Sigmoid colon (tissue), 6 donors: ENCODE measurements at regions not wholly inside any gene's neighbourhood (a gene's known extent, or its start where the extent isn't known, plus 50 kb on each side); places are given as distances from the start of the nearest gene placed in this dataset.
A peak's percentile ranks its signal among the peaks of the same experiment; 100 is the strongest.

Source experiments
- DNase-seq: peaks from one replicate; pipeline ENCODE4 v3.0.0-alpha.2; 2019
- H3K27ac ChIP-seq, 4 donors: fragments of 200-600 bp; sonication (generic); one replicate each; pipeline ENCODE4 v1.5.1; 2016 to 2019; ENCODE audit warnings: mild to moderate bottlenecking in 1 of 4
- H3K27me3 ChIP-seq, 3 donors: fragments of 200-600 bp; sonication (generic); one replicate each; pipeline ENCODE4 v1.5.1; 2019; ENCODE audit warnings: mild to moderate bottlenecking in 1 of 3
- H3K36me3 ChIP-seq, 4 donors: fragments of 200-600 bp; sonication (generic); one replicate each; pipeline ENCODE4 v1.5.1; 2016 to 2019
- H3K4me1 ChIP-seq, 4 donors: fragments of 200-600 bp; sonication (generic); one replicate each; pipeline ENCODE4 v1.5.1; 2017 to 2019
- H3K4me3 ChIP-seq, 4 donors: fragments of 200-600 bp; sonication (generic); one replicate each; pipeline ENCODE4 v1.5.1; 2017 to 2019; ENCODE audit warnings: mild to moderate bottlenecking in 2 of 4, moderate library complexity in 1 of 4
- H3K9me3 ChIP-seq, 4 donors: fragments of 200-600 bp in 3 of 4; sonication (generic) in 3 of 4; one replicate each; pipeline versions ENCODE4 v1.5.1 to v1.6.1; 2013 to 2019
- EP300 ChIP-seq, 4 donors: sonication (generic); formaldehyde crosslinking; IDR thresholded peaks; one replicate each; pipeline ENCODE4 v1.6.1; 2017; ENCODE audit warnings: antibody characterized with exemption in 4 of 4
- POLR2A ChIP-seq, 2 donors: fragments of 450-650 bp; IDR thresholded peaks; one replicate each; pipeline ENCODE4 v1.6.1; 2016; ENCODE audit warnings: antibody characterized with exemption in 2 of 2, mild to moderate bottlenecking in 2 of 2, moderate library complexity in 2 of 2
- POLR2AphosphoS5 ChIP-seq, 4 donors: sonication (generic); formaldehyde crosslinking; IDR thresholded peaks; one replicate each; pipeline ENCODE4 v1.6.1; 2017; ENCODE audit warnings: antibody characterized with exemption in 4 of 4
- WGBS, 2 donors: extraction: QIAGEN DNeasy Blood & Tissue Kit; methylation state at CpG; one replicate each; pipeline ENCODE4 v1.1.7; 2013; 5-methylcytosine and 5-hydroxymethylcytosine counted together
- intact Hi-C: fragments of 100-400 bp; cut with DNase I; formaldehyde crosslinking; loops from one replicate; pipeline ENCODE4 v1.15.1; 2023
- TF ChIP-seq, protein P1 (sequence below), 4 experiments: fragments of 450-650 bp in 3 of 4; fragments of 200-600 bp in 1 of 4; IDR thresholded peaks; one replicate each; pipeline ENCODE4 v1.5.1; 2016 to 2019; ENCODE audit warnings: antibody characterized with exemption in 4 of 4, mild to moderate bottlenecking in 3 of 4, moderate library complexity in 2 of 4
- donor health status: healthy with polysubstance abuse.
- donor health status: healthy.

DNA sequence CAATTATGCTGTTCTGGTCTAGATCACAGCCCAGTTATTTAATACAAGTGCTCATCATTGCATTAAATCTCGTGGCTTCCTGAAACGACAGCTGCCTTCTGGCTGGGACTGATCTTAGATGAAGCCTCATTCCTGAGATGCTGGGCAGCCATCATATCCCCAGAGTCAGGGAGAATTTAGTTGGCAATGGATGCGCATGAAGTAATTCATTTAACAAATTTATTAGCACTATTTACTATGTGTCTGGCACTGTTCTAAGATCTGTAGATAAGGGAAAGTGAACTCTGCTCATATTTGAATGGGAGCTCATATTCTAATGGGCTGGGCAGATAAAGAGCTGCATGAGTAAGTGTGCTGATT is 244.7 kb downstream of the KCNS3 start:
- no peaks in the 10 kb centered on the region for H3K36me3 ChIP-seq
- peaks cover 0 to 21% (median 9%) of the 10 kb centered on the region in 4 donors for H3K4me1 ChIP-seq
- intact Hi-C loops = no loop called here
- TF ChIP-seq EP300 (IDR thresholded peaks at IDR 0.05) (no peak), POLR2AphosphoS5 (IDR thresholded peaks at IDR 0.05) (no peak), POLR2A (IDR thresholded peaks at IDR 0.05) (no peak)
- TF ChIP-seq, protein P1, sequence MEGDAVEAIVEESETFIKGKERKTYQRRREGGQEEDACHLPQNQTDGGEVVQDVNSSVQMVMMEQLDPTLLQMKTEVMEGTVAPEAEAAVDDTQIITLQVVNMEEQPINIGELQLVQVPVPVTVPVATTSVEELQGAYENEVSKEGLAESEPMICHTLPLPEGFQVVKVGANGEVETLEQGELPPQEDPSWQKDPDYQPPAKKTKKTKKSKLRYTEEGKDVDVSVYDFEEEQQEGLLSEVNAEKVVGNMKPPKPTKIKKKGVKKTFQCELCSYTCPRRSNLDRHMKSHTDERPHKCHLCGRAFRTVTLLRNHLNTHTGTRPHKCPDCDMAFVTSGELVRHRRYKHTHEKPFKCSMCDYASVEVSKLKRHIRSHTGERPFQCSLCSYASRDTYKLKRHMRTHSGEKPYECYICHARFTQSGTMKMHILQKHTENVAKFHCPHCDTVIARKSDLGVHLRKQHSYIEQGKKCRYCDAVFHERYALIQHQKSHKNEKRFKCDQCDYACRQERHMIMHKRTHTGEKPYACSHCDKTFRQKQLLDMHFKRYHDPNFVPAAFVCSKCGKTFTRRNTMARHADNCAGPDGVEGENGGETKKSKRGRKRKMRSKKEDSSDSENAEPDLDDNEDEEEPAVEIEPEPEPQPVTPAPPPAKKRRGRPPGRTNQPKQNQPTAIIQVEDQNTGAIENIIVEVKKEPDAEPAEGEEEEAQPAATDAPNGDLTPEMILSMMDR (IDR thresholded peaks at IDR 0.05) = no peak
- no peaks in the 10 kb centered on the region for H3K27me3 ChIP-seq
- 44 to 62% methylated on average over 3 of the region's 3 CpGs for WGBS, 2 donors
- no peak for DNase-seq
- no peak overlapping the region for H3K4me3 ChIP-seq
- no peak overlapping the region for H3K27ac ChIP-seq
- no peaks in the 10 kb centered on the region for H3K9me3 ChIP-seq

DNA sequence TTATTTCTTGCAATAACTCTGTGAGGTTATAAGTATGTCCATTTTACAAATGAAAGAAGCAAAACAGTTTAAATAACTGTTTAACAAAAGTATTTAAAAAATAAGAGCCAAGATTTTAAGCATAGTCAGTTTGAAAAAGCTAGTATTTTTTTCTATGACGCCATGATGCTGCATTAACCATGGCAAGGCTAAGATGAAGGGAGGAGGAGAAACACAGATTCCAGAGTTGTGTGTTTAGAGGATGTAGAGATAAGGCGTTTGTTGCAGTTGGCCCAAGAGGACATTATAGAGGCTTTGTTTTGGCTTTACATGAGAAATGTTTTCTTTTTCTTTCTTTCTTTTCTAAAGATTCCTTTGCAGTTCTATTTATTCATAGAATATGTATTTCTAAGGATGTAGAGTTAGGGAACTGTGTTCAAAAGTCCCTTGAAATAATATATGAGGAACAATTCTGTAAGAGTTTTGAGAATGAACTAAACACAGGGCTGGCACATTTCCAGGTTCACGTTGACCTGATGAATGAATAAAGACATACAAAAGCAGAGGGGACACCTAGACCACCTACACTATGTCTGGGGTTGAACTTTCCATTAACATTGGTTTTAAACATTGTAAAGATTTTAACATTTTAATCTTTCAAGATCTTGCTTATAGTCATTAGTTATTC is 244.2 kb downstream of the KCNS3 start:
- 31 to 55% methylated on average over 3 of the region's 3 CpGs for WGBS, 2 donors
- H3K4me1 ChIP-seq = peaks cover 0 to 21% (median 9%) of the 10 kb centered on the region in 4 donors
- intact Hi-C loops = no loop called here
- no peak overlapping the region for H3K4me3 ChIP-seq
- no peaks in the 10 kb centered on the region for H3K36me3 ChIP-seq
- H3K27ac ChIP-seq = no peak overlapping the region
- no peak for TF ChIP-seq POLR2A (IDR thresholded peaks at IDR 0.05)
- TF ChIP-seq EP300 (IDR thresholded peaks at IDR 0.05) = no peak
- TF ChIP-seq POLR2AphosphoS5 (IDR thresholded peaks at IDR 0.05) = no peak
- TF ChIP-seq, protein P1 (IDR thresholded peaks at IDR 0.05) = no peak
- DNase-seq = no peak
- no peaks in the 10 kb centered on the region for H3K27me3 ChIP-seq
- no peaks in the 10 kb centered on the region for H3K9me3 ChIP-seq

DNA sequence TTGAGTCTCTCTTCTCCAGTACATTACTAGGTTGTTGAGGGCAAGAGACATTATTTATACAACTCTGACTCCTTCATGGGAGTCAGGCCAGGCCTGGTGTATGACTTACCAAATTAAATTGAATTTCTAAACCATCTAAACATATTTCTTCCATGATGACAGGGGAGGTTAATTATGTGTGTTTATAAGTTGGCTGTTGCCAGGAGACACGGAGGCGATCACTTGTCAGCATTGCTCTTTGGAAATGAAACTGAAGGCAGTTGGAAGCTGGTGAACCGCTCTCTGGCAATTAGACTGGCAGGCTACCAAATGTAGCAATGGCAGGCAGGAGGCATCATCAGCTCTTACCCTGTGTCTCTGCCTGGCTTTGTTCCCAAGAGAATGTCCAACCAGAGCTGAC is 241.4 kb downstream of the KCNS3 start:
- H3K36me3 ChIP-seq = no peaks in the 10 kb centered on the region
- no peak overlapping the region for H3K4me3 ChIP-seq
- peak overlapping the region in 2 of 4 donors; percentile 2 to 16 for H3K27ac ChIP-seq
- H3K4me1 ChIP-seq = peaks cover 0 to 21% (median 9%) of the 10 kb centered on the region in 4 donors
- WGBS, 2 donors = 18 to 66% methylated on average over 3 of the region's 3 CpGs
- TF ChIP-seq, protein P1 (IDR thresholded peaks at IDR 0.05) = no peak
- TF ChIP-seq EP300 (IDR thresholded peaks at IDR 0.05) (no peak), POLR2AphosphoS5 (IDR thresholded peaks at IDR 0.05) (peak in 3 of 4 donors; percentile 37 to 47 (median 42)), POLR2A (IDR thresholded peaks at IDR 0.05) (no peak)
- H3K27me3 ChIP-seq = no peaks in the 10 kb centered on the region
- intact Hi-C loops = no loop called here
- DNase-seq = peak; percentile 66
- H3K9me3 ChIP-seq = no peaks in the 10 kb centered on the region

DNA sequence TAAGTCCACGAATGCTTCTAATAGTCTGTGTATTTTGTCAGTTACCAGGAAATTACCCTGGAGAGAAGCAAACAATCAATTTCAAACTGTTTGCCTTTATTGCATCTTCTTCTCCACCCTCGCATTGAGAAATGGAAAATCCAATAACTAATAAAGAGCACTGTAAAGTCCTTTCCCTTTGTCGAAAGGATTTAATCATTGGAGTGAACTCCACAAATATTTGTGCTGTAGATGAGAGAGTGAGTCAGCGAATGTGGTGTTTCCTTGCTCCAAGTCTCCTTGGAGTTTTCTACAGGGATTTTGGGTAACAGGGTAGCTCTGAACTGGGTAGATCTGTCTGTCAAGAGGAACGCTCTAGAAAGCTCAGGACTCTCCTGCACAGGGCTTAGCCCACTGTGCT is 240.2 kb downstream of the KCNS3 start:
- no peaks in the 10 kb centered on the region for H3K27me3 ChIP-seq
- H3K4me3 ChIP-seq = no peak overlapping the region
- no peaks in the 10 kb centered on the region for H3K9me3 ChIP-seq
- H3K4me1 ChIP-seq = peaks cover 0 to 21% (median 9%) of the 10 kb centered on the region in 4 donors
- H3K27ac ChIP-seq = no peak overlapping the region
- TF ChIP-seq POLR2A (IDR thresholded peaks at IDR 0.05) (no peak), EP300 (IDR thresholded peaks at IDR 0.05) (no peak), POLR2AphosphoS5 (IDR thresholded peaks at IDR 0.05) (no peak)
- TF ChIP-seq, protein P1 (IDR thresholded peaks at IDR 0.05) = no peak
- WGBS, 2 donors = 40 to 69% methylated on average over 5 of the region's 5 CpGs
- intact Hi-C loops = no loop called here
- H3K36me3 ChIP-seq = no peaks in the 10 kb centered on the region
- no peak for DNase-seq

DNA sequence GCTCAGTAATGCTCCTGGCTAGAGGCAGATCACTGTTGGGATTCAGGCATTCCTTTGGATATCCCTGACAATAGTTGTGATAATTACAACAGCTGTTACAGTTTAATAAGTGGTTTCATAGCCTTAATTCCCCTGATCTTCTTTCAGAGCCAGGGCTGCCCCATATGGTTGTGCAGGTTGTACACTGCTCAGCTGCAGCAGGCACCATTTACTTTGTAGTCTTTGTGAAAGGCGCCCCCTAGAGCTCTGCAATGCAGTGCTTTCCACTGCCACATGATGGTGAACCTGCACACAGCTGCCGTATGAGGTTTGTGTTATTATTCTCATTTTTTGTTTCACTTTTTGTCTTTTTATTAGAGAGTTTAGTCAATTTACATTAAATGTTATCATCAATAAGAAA is 239.1 kb downstream of the KCNS3 start:
- Histone ChIP-seq H3K4me1 (peaks cover 0 to 13% (median 9%) of the 10 kb centered on the region in 4 donors), H3K4me3 (no peak overlapping the region), H3K36me3 (no peaks in the 10 kb centered on the region), H3K27ac (no peak overlapping the region), H3K9me3 (no peaks in the 10 kb centered on the region), H3K27me3 (no peaks in the 10 kb centered on the region)
- DNase-seq = no peak
- WGBS, 2 donors = 32 to 34% methylated on average over 2 of the region's 2 CpGs
- TF ChIP-seq EP300 (IDR thresholded peaks at IDR 0.05) = no peak
- TF ChIP-seq POLR2AphosphoS5 (IDR thresholded peaks at IDR 0.05) = no peak
- no peak for TF ChIP-seq POLR2A (IDR thresholded peaks at IDR 0.05)
- TF ChIP-seq, protein P1 (IDR thresholded peaks at IDR 0.05) = peak in 2 of 4 experiments; percentile 26 to 31
- intact Hi-C loops = no loop called here
